Tibial nerve (tissue), 4 donors: ENCODE measurements at regions not wholly inside any gene's neighbourhood (a gene's known extent, or its start where the extent isn't known, plus 50 kb on each side); places are given as distances from the start of the nearest gene placed in this dataset.

Source experiments
- EP300 ChIP-seq, 2 donors: sonication (generic); formaldehyde crosslinking; IDR thresholded peaks; one replicate each; pipeline ENCODE4 v1.6.1; 2017; ENCODE audit warnings: antibody characterized with exemption in 2 of 2, mild to moderate bottlenecking in 1 of 2
- TF ChIP-seq, protein P1 (sequence below), 5 experiments: fragments of 200-600 bp in 3 of 5; fragments of 450-650 bp in 2 of 5; sonication (generic) in 3 of 5; IDR thresholded peaks; one replicate each; pipeline ENCODE4 v1.5.1; 2016 to 2019; ENCODE audit warnings: antibody characterized with exemption in 5 of 5, mild to moderate bottlenecking in 3 of 5, moderate library complexity in 2 of 5

DNA sequence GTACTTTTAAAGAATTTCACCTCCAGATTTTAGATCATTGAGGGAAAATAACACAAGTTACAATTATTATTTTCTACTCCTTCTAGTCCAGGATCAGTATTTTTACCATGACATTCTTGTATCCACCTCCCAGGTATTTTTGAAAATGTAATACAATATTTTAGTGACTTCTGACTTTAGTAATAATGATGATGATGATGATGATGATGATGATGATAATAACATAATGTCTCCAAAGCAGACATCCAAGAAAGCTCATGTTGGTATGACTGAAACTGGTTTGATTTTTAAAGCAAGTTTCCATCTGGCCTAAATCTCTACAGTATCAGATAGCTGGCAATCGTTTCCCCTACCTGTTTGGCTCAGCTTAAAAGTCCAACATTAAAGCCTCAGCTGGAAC, 140.0 kb upstream of the GULP1 start:
- TF ChIP-seq, protein P1, sequence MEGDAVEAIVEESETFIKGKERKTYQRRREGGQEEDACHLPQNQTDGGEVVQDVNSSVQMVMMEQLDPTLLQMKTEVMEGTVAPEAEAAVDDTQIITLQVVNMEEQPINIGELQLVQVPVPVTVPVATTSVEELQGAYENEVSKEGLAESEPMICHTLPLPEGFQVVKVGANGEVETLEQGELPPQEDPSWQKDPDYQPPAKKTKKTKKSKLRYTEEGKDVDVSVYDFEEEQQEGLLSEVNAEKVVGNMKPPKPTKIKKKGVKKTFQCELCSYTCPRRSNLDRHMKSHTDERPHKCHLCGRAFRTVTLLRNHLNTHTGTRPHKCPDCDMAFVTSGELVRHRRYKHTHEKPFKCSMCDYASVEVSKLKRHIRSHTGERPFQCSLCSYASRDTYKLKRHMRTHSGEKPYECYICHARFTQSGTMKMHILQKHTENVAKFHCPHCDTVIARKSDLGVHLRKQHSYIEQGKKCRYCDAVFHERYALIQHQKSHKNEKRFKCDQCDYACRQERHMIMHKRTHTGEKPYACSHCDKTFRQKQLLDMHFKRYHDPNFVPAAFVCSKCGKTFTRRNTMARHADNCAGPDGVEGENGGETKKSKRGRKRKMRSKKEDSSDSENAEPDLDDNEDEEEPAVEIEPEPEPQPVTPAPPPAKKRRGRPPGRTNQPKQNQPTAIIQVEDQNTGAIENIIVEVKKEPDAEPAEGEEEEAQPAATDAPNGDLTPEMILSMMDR (IDR thresholded peaks at IDR 0.05): no peak
- TF ChIP-seq EP300 (IDR thresholded peaks at IDR 0.05): no peak
